Mesenchymal stem cell (in vitro differentiated cells and primary cell): ENCODE measurements at regions not wholly inside any gene's neighbourhood (a gene's known extent, or its start where the extent isn't known, plus 50 kb on each side); places are given as distances from the start of the nearest gene placed in this dataset.
"Not testable (repeated sequence)": the region's sequence is repeated elsewhere in the genome, so short reads cannot be mapped to it uniquely, and the experiment has no call there.

Experiments
- DNase-seq: peaks from one replicate; pipeline ENCODE4 v3.0.0-alpha.2; 2013
- H2AFZ ChIP-seq: one replicate; pipeline ENCODE4 v1.6.1; 2013; ENCODE audit warnings: low read depth, mild to moderate bottlenecking, control low read depth, inconsistent platforms, low read length, moderate library complexity
- H2AK5ac ChIP-seq: 2 replicates; pipeline ENCODE4 v1.6.1; 2013; ENCODE audit warnings: low read length, moderate library complexity, mild to moderate bottlenecking, inconsistent platforms; ENCODE audit not compliant: severe bottlenecking
- H2BK120ac ChIP-seq: one replicate; pipeline ENCODE4 v1.6.1; 2013; ENCODE audit warnings: low read depth, mild to moderate bottlenecking, inconsistent platforms, low read length, moderate library complexity
- H2BK12ac ChIP-seq, 2 experiments: one replicate each; pipeline ENCODE4 v1.6.1; 2013; ENCODE audit warnings: inconsistent platforms in 2 of 2, low read length in 2 of 2, mild to moderate bottlenecking in 2 of 2, moderate library complexity in 2 of 2, control low read depth in 1 of 2
- H2BK15ac ChIP-seq: one replicate; pipeline ENCODE4 v1.6.1; 2013; ENCODE audit warnings: mild to moderate bottlenecking, low read depth, inconsistent platforms; ENCODE audit not compliant: poor library complexity, severe bottlenecking
- H2BK5ac ChIP-seq: 2 replicates; pipeline ENCODE4 v1.6.1; 2013; ENCODE audit warnings: low read depth, mild to moderate bottlenecking, low read length, control low read depth, inconsistent platforms; ENCODE audit not compliant: poor library complexity, severe bottlenecking
- H3K14ac ChIP-seq, 2 experiments: one replicate each; pipeline ENCODE4 v1.6.1; 2013; ENCODE audit warnings: inconsistent platforms in 2 of 2, low read length in 2 of 2, control low read depth in 1 of 2, mild to moderate bottlenecking in 1 of 2, moderate library complexity in 1 of 2
- H3K18ac ChIP-seq, 2 experiments: one replicate each; pipeline ENCODE4 v1.6.1; 2013; ENCODE audit warnings: inconsistent platforms in 2 of 2, low read length in 2 of 2, control low read depth in 1 of 2, low read depth in 1 of 2, mild to moderate bottlenecking in 1 of 2
- H3K23ac ChIP-seq, 2 experiments: one replicate each; pipeline ENCODE4 v1.6.1; 2013; ENCODE audit warnings: inconsistent platforms in 2 of 2, low read length in 2 of 2, mild to moderate bottlenecking in 2 of 2, moderate library complexity in 2 of 2, control low read depth in 1 of 2
- H3K27ac ChIP-seq: 2 replicates; pipeline ENCODE4 v1.5.1; 2013; ENCODE audit warnings: mild to moderate bottlenecking, moderate library complexity, low read length, control low read depth, inconsistent platforms; ENCODE audit not compliant: poor library complexity, severe bottlenecking
- H3K27me3 ChIP-seq, 2 experiments: 2 replicates each; pipeline versions ENCODE4 v1.6.1 to v1.7.0; 2013; ENCODE audit warnings: low read length in 2 of 2, mild to moderate bottlenecking in 2 of 2, moderate library complexity in 2 of 2, control low read depth in 1 of 2, inconsistent platforms in 1 of 2; ENCODE audit not compliant: control insufficient read depth in 1 of 2, insufficient read depth in 1 of 2
- H3K36me3 ChIP-seq, 2 experiments: 2 replicates each; pipeline versions ENCODE4 v1.6.1 to v1.7.0; 2013; ENCODE audit warnings: low read length in 2 of 2, control low read depth in 1 of 2, inconsistent platforms in 1 of 2, low read depth in 1 of 2, mild to moderate bottlenecking in 1 of 2; ENCODE audit not compliant: insufficient read depth in 2 of 2, control insufficient read depth in 1 of 2
- H3K4ac ChIP-seq, 2 experiments: one replicate each; pipeline ENCODE4 v1.6.1; 2013; ENCODE audit warnings: inconsistent platforms in 2 of 2, low read length in 2 of 2, mild to moderate bottlenecking in 2 of 2, moderate library complexity in 2 of 2, control low read depth in 1 of 2, low read depth in 1 of 2
- H3K4me1 ChIP-seq: 2 replicates; pipeline ENCODE4 v1.6.1; 2013; ENCODE audit warnings: low read depth, low read length, control low read depth; ENCODE audit not compliant: control insufficient read depth, insufficient read depth
- H3K4me2 ChIP-seq: 2 replicates; pipeline ENCODE4 v1.6.1; 2013; ENCODE audit warnings: low read length, mild to moderate bottlenecking, inconsistent platforms; ENCODE audit not compliant: poor library complexity, severe bottlenecking
- H3K4me3 ChIP-seq, 2 experiments: 2 replicates each; pipeline versions ENCODE4 v1.5.1 to v1.7.0; 2013; ENCODE audit warnings: low read length in 2 of 2, mild to moderate bottlenecking in 2 of 2, control low read depth in 1 of 2, low read depth in 1 of 2; ENCODE audit not compliant: insufficient read depth in 1 of 2
- H3K79me1 ChIP-seq: replicated peaks from 2 replicates; pipeline ENCODE4 v1.6.1; 2013; ENCODE audit warnings: mild to moderate bottlenecking, control low read depth, low read length, inconsistent platforms; ENCODE audit not compliant: poor library complexity, severe bottlenecking
- H3K9ac ChIP-seq: 2 replicates; pipeline ENCODE4 v1.7.0; 2013; ENCODE audit warnings: mild to moderate bottlenecking, low read length, moderate library complexity
- H3K9me3 ChIP-seq: 2 replicates; pipeline ENCODE4 v1.7.0; 2013; ENCODE audit warnings: mild to moderate bottlenecking, low read length; ENCODE audit not compliant: control insufficient read depth
- H4K8ac ChIP-seq: one replicate; pipeline ENCODE4 v1.6.1; 2013; ENCODE audit warnings: inconsistent platforms, mild to moderate bottlenecking, low read length, moderate library complexity
- H4K91ac ChIP-seq: one replicate; pipeline ENCODE4 v1.6.1; 2013; ENCODE audit warnings: mild to moderate bottlenecking, low read length, inconsistent platforms
- WGBS: methylation state at CpG from one replicate; pipeline ENCODE4 v1.1.7; 2013; ENCODE audit warnings: mixed read lengths; 5-methylcytosine and 5-hydroxymethylcytosine counted together

GRCh38 chr18:66226782-66227181 lies 377.1 kb downstream of the CDH19 start:
- Histone ChIP-seq H3K4me3 (no peak overlapping the region), H3K27ac (no peak overlapping the region), H3K4ac (no peak overlapping the region), H3K27me3 (no peaks in the 10 kb centered on the region), H3K23ac (no peak overlapping the region), H3K36me3 (no peaks in the 10 kb centered on the region), H3K18ac (no peak overlapping the region), H2BK120ac (no peak overlapping the region), H2BK5ac (no peak overlapping the region), H3K14ac (no peak overlapping the region), H2BK12ac (no peak overlapping the region), H3K79me1 (no peaks in the 10 kb centered on the region), H3K9me3 (no peaks in the 10 kb centered on the region), H4K91ac (no peak overlapping the region), H2AK5ac (no peak overlapping the region), H3K4me2 (no peak overlapping the region), H3K9ac (no peak overlapping the region), H4K8ac (no peak overlapping the region), H2AFZ (no peak overlapping the region), H3K4me1 (no peaks in the 10 kb centered on the region), H2BK15ac (no peak overlapping the region)
- no peak for DNase-seq
- 60% methylated on average over 1 of the region's 2 CpGs for WGBS

DNA sequence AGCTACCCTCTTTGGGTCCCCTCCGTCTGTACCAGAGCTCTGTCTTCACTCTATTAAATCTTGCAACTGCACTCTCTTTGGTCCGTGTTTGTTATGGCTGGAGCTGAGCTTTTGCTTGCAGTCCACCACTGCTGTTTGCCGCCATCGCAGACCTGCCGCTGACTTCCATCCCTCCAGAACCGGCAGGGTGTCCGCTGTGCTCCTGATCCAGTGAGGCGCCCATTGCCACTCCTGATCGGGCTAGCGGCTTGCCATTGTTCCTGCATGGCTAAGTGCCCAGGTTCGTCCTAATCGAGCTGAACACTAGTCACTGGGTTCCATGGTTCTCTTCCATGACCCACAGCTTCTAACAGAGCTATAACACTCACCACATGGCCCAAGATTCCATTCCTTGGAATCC lies 380.6 kb downstream of the CDH19 start:
- H4K91ac ChIP-seq, H2BK15ac ChIP-seq, H2BK12ac ChIP-seq, H3K9me3 ChIP-seq, H3K27ac ChIP-seq, H3K27me3 ChIP-seq, H2BK5ac ChIP-seq, H3K4ac ChIP-seq, H4K8ac ChIP-seq, H3K4me1 ChIP-seq, H3K9ac ChIP-seq, H3K79me1 ChIP-seq, DNase-seq, H3K36me3 ChIP-seq, H2AFZ ChIP-seq, H2AK5ac ChIP-seq, H3K23ac ChIP-seq, H3K14ac ChIP-seq, H3K4me3 ChIP-seq, H3K4me2 ChIP-seq, H2BK120ac ChIP-seq, H3K18ac ChIP-seq: not testable (repeated sequence)
- WGBS: 91% methylated on average over 12 of the region's 12 CpGs

- H3K4ac ChIP-seq: no peak overlapping the region
- H2BK5ac ChIP-seq: no peak overlapping the region
- no peak for DNase-seq
- H2BK15ac ChIP-seq: no peak overlapping the region
- H3K4me2 ChIP-seq: no peak overlapping the region
- H3K27me3 ChIP-seq: no peaks in the 10 kb centered on the region
- H2BK12ac ChIP-seq: no peak overlapping the region
- H3K79me1 ChIP-seq: no peaks in the 10 kb centered on the region
- H3K14ac ChIP-seq: no peak overlapping the region
- H3K4me3 ChIP-seq: no peak overlapping the region
- WGBS: 82% methylated on average over 1 of the region's 1 CpG
- H2BK120ac ChIP-seq: no peak overlapping the region
- H3K27ac ChIP-seq: no peak overlapping the region
- H3K18ac ChIP-seq: no peak overlapping the region
- H3K36me3 ChIP-seq: no peaks in the 10 kb centered on the region
- no peak overlapping the region for H3K23ac ChIP-seq
- H3K4me1 ChIP-seq: no peaks in the 10 kb centered on the region
- H2AK5ac ChIP-seq: no peak overlapping the region
- H3K9ac ChIP-seq: no peak overlapping the region
- peaks cover 4% of the 10 kb centered on the region for H3K9me3 ChIP-seq
- H4K91ac ChIP-seq: no peak overlapping the region
- no peak overlapping the region for H2AFZ ChIP-seq
- no peak overlapping the region for H4K8ac ChIP-seq
Observed at GRCh38 chr18:66222174-66222573, 381.7 kb downstream of the CDH19 start.

DNA sequence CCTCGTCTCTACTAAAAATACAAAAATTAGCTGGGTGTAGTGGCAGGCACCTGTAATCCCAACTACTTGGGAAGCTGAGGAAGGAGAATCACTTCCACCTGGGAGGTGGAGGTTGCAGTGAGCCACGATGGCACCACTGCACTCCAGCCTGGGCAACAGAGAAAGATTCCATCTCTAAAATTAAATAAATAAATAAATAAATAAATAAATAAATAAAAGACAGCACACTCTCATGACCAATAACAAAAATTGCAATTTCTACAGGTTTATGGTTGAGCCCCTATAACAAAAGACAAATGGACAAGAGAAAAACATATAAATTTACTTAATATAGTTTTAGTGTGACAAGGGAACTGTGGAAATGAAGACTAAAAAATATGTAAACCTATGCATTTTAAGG lies 384.1 kb downstream of the CDH19 start:
- no CpG with 5 or more reads among the region's 2 CpGs for WGBS
- Histone ChIP-seq H3K79me1 (no peaks in the 10 kb centered on the region), H3K9ac (no peak overlapping the region), H3K23ac (no peak overlapping the region), H4K91ac (no peak overlapping the region), H4K8ac (no peak overlapping the region), H2BK120ac (no peak overlapping the region), H2BK5ac (no peak overlapping the region), H2BK12ac (no peak overlapping the region), H3K27me3 (no peaks in the 10 kb centered on the region), H3K4ac (no peak overlapping the region), H3K9me3 (peaks cover 4% of the 10 kb centered on the region), H2AK5ac (no peak overlapping the region), H3K4me2 (no peak overlapping the region), H3K18ac (no peak overlapping the region), H2AFZ (no peak overlapping the region), H3K27ac (no peak overlapping the region), H3K36me3 (no peaks in the 10 kb centered on the region), H3K4me1 (no peaks in the 10 kb centered on the region), H3K14ac (no peak overlapping the region), H2BK15ac (no peak overlapping the region), H3K4me3 (no peak overlapping the region)
- no peak for DNase-seq
